Mucosa of gallbladder (tissue), 1 donor: ENCODE measurements at regions not wholly inside any gene's neighbourhood (a gene's known extent, or its start where the extent isn't known, plus 50 kb on each side); places are given as distances from the start of the nearest gene placed in this dataset.

ENCODE experiments used
- DNase-seq: peaks from one replicate; pipeline ENCODE4 v3.0.0-alpha.2; 2020; ENCODE audit warnings: low spot score
- donor health status: DM: no; HTN: no; CAD: no.

DNA sequence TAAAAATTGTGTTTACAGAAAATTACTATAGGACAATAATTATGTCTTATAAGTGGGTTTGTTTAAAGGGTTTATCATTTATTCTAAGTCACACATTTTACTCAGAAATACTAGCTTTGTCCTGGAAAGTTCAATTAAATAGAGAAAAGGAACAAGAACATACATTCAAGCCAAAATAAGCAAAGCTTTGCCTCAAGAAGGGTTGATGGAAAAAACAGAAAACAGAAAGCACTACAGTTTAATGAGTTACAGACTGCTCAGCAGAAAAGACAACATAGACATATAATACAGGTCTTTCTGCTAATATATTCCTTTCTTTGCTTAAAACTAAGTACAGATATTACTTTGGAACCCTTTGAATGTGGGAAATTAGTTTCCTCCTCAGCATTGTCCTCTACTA, 703.0 kb upstream of the LRFN5 start:
- DNase-seq, result no peak

DNA sequence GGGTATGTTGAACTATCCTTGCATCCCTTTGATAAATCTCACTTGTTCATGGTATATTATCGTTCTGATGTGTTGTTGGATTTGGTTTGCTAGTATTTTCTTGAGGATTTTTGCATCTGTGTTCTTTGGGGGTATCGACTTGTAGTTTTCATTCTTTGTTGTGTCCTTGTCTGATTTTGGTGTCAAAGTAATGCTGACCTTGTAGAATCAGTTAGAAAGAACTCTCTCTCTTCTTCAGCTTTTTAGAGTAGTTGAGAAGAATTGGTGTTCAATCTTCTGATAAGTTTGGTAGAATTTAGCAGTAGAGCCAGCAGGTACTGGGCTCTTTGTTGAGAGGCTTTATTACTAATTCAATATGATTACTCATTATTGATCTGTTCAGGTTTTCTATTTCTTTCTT, 707.2 kb upstream of the LRFN5 start:
- no peak for DNase-seq

DNA sequence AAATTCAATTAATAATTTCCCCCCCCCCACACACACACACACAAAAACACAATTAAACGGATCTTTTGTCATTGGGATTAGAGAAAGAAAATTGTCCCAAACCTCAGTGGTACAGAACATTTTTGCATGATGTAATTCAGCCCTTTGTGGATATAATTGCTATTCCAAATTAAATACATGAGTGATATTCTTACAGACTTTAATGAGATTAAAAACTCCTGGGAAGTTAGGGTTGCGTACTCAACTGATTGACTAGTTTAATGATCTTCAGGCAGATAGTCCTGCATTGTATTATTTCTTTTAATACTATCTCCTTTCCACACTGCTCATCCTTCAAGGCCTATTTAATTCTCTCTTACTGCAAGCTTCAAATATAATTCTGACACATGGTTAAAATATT, 711.8 kb upstream of the LRFN5 start:
- DNase-seq, result no peak

DNA sequence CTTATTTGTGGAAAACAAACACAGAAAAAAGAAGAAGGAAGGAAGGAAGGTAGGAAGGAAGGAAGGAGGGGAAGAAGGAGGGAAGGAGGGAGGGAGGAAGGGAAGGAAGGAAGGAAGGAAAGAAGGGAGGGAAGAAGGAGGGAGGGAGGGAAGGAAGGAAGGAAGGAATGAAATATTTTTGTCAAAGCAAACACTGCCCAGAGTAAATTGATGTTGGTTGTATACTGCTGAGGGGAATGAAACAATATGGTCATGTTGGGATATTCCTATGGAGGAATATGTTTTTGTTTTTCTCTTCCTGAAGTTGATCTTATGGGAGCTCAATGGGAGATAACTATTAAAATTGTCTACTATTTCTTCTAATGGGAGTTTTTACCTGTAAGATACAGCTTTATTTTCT, 717.5 kb upstream of the LRFN5 start:
- DNase-seq, result no peak

DNA sequence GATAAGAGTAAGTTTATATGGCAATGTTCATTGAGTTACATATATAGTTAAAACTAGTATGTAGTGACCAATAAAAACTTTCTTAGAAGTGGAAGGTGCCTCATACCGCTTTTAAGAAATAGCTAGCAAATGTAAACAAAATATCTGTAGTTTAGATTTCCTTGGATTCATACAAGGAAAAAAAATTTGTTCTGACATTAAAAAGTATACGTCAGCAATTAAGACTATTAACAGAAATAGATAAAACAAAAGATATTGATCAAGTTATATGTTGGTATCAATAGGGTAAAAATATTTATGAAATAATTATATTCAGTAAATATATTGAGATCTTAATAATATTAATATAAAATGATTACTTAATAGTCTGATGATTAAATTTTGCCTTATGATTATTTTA, 718.8 kb upstream of the LRFN5 start:
- no peak for DNase-seq

DNA sequence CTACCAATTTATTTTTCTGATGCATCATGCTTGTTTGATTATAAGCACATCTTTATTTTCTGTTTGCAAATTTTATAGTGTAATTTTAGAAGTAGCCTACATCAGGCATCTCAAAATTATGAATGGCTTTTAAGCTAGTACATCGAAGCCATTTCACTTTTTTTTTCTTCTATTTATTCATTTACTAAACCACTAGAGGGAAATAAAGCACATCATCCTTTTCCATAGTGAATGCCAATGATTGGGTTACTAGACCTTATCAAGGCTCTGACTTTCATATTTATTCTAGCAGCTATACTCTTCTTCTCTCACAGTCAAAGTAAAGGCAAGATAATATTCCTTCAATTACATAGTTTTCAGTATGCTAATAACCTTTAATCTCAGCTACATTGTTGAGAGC, 736.4 kb upstream of the LRFN5 start:
- DNase-seq, result no peak

DNA sequence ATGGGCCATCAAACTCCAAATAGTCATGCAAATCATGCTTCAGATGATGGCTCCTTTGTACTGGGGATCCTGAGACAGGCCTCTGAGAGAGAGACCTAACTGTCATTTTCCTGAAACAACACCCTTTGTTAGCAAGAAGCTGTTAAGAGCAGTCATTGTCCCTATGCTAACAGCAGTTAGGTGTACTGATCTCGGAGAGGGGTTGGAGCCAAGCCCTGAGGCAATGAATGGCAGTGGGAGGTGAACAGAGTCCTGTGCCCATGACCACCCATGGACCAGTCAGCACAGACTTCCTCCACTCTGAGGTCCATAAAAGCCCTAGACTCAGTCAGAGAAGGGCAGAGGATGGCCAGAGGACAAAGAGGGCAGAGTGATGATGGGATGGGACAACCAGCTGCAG, 747.6 kb upstream of the LRFN5 start:
- no peak for DNase-seq

DNA sequence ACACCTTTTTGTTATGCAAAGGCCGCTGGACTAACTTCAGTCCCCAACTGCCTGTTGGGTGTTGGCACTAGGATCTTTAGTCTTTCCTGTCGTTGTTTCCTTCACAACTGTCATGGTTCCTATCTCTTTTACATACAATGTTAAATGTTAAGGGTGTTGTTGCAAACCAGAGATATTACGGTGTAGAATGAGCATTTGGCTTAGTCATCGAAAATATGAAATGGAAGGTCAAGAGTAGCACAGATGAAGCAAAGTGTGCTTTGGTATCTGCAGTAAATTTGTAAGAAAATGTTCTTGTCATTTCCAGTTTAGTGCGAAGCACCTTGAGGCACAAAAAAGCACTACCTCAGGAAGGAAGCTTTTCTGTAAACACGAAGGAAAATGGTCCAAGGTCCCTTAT, 751.3 kb upstream of the LRFN5 start:
- no peak for DNase-seq

DNA sequence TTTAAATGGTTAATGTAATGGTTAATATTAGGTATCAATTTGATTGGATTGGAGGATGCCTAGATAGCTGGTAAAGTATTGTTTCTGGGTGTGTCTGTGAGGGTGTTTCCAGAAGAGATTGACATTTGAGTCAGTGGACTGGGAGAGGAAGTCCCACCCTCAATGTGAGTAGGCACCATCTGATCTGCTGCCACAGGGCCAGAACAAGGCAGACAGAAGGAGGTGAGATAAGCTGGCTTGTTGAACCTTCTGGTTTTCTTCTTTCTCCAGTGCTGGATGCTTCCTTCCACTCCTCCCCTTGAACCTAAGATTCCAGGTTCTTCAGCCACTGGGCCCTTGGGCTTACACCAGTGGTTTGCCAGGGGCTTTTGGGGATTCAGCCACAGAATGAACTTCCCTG, 756.5 kb upstream of the LRFN5 start:
- no peak for DNase-seq

DNA sequence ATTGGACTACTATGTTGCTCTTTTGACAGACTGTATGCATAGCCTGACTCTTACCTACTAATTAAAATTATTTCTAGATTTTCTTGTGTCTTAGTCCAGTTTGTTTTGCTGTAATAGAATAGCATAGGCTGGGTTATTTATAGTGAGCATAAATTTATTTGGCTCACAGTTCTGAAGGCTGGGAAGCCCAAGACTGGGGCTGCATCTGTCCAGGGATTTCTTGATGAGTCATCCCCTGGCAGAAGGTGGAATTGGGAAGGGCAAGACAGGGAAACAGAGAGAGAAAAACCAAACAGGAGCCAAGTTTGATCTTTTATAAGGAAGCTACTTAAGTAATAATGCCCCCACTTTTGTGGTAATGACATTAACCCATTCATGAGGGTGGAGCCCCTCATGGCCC, 759.2 kb upstream of the LRFN5 start:
- DNase-seq, result no peak

DNA sequence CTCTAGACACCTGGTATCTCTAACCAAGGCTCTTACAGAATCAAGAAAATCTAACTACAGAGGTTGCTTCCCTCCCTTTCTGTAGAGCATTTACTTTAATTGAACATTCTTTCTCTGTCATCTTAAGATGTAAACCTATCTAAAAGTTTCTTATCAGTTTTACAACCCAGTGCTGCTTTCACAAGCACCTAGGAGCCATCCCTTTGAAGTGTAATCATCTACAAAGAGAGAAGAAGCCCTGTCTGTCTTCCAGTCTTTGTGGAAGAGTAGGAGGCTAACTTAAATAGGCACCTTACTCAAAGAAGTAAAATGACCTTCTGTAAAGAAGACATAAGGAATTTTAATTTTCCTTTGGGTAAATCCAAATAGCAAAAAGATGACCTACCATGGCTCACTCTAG, 763.9 kb upstream of the LRFN5 start:
- DNase-seq, result no peak

DNA sequence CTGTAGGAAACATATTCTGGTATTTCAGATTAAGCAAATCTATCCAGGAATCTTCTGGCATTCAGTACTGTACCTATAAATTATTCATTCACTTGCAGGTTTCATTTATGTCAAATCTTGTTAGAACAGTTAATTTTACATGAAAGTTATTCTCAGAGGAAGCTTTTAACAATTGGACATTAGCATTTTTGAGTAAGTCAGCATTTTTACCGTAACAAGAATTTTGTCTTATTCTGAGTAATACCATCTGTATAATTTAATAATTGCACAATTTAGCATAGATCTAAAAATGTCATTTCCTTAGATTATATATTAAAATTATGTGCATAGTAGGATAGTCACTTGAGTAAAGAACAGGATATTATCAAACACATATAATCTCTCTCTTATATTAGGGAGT, 764.8 kb upstream of the LRFN5 start:
- no peak for DNase-seq

DNA sequence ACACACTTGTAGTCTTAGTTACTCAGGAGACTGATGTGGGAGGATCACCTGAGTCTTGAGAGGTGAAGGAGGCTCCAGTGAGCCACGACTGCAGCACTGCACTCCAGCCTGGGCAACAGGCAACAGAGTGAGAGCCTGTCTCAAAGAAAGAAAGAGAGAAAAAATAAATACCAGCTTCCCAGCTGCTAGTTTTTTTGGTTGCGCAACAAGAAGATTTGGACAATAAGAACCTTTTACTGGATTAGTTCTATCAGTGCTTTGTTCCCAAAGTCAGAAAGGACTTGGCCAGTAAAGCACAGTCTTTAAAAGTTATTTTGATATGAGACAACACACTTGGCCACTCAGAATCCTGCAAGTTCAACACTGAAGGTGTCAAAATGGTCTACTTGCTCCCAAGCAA, 768.1 kb upstream of the LRFN5 start:
- DNase-seq, result no peak

DNA sequence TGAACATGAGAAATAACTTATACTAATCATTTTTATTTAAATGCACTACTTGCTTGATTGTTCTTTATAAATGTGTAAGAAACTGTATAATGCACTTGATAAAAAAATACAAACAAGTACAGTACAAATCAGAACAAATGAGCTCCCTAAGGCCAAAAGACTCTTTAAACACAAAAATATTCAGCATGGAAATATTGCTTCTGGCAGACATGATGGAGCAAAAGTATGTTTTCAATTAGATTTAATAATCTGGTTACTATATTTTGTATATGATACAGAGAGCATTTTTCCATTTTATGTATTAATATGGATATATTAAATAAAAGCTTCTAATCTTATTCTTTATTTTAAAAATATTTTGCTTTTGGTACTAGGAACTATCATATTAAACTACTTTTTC, 800.2 kb upstream of the LRFN5 start:
- DNase-seq, result no peak

DNA sequence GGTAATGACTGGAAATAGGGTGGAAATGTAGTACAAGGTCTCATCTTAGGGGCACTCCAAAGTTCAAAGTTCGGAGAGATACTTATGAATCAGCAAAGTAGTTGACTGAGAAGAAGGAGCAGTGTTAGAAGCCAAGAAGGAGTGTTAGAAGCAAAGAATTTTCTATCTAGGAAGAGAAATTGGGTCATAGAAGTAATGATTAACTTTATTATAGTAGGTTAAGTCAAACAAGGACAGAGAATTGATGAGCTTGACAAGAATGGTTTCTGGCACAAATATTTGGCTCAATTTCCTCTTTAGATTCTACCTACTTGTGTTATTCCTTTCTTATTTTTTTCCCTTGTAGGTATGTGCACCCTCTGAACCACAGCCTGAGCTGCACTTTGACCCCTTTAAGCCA, 810.5 kb upstream of the LRFN5 start:
- DNase-seq, result no peak

DNA sequence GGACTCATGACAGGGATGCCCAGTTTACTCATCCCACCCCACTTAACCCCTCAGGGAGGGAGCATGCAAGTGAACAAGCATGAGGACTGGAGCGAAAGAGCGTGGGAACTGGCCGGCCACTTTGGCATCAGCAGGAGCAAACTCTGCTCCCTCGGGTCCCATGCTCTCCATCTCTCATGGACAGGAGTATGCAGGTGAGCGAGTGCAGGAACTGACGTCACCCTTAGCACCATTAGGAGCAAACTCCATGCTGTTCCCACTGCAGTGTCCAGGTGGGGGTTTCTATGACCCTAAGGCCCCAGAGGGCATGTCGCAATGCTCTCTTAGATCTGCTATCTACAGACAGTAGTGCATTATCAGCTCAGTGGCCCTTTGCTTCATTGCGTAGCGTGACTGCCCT, 821.8 kb upstream of the LRFN5 start:
- no peak for DNase-seq

DNA sequence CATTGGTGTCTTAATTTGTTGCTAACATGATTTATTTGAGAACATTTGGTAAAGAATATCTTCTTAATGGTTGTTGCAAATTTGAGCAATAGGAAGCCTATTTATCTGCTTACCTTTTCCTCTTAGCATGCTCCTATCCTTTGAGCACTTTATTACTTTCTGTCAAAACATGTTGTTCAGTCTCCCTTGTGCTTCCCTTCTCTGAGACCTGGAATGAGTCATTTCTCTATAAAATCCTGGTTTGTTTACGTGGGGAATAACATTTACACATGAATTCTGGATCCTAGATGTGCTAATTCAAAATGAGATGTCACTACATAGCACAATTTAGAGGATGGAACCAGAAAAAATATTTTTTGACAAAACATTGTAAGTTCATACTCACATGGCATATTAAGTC, 844.0 kb upstream of the LRFN5 start:
- no peak for DNase-seq

DNA sequence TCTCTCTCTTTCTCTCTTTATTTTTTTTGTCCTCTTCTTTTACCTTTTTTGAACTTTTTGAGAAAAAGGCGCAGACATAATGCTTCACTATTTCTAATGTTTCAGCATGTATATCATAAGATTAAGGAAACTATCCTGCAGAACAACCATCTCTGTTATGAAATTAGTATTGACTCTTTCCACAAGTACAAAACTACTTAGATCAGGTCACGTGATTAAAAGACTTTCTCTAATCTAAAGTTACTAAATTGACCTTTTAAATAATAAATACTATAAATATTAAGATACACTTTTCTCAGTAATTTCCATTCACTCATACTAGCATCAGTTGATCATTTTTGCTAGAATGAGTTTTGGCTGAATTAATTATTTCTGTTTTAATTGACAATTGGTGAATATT, 844.5 kb upstream of the LRFN5 start:
- no peak for DNase-seq

DNA sequence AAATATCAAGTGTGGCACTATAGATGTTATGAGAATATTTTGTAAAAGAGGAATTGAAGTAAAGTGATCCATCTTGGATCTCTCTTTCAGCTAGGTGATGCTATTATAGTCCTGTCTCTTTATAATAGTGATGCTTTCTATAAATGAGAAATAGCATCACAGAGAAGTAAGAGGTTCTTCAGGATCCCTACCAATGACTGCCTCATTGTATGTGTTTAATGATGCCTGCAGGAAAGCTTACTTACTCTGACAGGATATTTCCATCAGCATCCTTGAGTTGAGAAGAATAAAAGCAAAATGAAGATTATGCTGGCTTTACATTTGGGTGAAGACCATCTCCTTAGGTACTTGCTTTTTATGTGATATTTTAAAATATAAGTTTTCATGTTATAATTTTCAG, 846.0 kb upstream of the LRFN5 start:
- no peak for DNase-seq

DNA sequence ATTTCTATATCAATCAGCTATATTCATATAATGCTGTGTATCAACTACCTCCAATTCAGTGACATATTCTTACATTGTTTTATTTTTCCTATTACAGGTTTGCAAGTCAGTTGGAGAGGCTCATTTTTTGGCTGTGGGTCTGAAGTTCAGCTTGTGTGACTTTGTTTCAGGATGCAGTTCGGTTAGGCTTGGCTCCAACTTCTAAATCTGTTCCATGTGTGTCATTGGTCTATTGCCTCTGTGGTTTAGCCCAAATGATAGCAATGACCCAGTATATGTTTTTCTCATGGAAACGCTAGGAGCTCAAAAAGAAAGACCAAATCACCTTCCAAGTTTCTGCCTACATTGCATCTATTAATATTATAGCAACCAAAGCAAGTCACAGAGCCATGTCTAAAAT, 848.6 kb upstream of the LRFN5 start:
- no peak for DNase-seq

DNA sequence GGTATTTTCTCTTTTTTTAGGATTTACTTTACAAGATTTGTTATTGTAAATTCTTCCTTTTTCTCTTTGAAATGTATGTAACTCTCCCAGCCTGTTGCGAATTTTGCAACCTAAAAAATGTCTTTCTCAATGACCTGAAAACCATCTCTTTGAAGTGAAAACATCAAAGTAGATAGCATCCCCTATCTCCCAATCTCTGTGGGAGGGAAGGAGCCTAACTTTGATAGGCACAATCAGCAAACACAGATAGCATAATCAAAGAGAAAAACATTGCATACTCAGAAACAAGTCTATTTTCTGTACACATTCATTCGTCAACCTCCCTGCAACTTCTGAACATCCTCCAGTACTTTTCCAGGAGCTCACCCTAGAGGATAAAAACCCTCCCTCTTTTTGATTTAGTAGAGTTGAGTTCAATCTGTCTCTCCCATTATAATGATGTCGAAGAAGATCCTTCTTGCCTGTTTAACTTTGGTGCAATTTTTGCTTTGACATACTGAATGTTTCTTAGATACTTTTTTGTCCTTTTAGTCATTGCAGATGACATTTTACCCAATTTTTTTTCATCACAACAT, 849.2 kb upstream of the LRFN5 start:
- no peak for DNase-seq

DNA sequence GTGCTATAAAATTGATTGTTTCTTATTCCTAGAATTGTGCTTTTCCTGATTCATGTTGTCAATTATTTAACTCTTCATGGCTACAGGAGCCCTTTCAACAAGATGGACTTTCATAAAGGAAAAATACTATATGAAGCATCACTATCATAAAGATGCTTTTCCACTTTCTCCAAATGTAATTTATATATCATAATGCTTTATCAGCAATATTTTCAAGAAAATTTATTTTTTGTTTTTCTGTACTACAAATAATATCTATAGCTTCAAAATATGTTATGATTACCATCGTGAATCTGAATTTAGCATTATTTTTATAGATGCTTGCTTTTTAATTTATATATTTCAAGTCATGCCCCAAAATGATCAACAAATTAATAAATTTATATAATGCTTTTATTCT, 873.5 kb upstream of the LRFN5 start:
- DNase-seq, result no peak

DNA sequence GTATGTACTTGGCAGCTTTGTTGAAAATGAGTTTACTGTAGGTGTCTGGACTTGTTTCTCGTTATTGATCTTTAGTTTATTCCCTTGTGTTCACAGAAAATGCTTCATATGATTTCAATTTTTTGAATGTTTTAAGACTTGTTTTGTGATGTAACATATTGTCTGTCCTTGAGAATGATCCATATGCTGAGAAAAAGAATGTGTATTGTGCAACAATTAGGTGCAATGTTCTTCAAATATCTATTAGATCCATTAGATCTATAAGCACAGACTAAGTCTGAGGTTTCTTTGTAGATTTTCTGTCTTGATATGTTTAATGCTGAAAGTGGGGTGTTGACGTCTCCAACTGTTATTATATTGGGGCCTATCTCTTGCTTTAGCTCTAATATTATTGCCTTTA, 879.6 kb upstream of the LRFN5 start:
- no peak for DNase-seq

DNA sequence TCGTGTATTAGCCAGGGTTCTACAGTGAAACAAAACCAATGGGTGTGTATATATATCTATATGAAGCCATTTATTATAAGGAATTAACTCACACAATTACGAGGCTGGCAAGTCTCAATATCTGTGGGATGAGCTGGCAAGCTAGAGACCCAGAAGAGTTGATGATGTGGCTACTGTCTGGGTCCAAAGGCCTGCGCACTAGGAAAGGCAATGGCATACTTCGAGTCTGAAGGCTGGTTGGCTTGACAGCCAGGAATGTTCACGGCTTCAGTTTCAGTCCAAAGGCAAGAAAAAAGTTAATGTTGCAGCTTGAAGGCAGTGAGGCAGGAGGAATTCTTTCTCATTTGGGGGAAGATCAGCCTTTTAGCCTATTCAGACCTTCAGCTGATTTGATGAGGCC, 893.3 kb upstream of the LRFN5 start:
- no peak for DNase-seq

DNA sequence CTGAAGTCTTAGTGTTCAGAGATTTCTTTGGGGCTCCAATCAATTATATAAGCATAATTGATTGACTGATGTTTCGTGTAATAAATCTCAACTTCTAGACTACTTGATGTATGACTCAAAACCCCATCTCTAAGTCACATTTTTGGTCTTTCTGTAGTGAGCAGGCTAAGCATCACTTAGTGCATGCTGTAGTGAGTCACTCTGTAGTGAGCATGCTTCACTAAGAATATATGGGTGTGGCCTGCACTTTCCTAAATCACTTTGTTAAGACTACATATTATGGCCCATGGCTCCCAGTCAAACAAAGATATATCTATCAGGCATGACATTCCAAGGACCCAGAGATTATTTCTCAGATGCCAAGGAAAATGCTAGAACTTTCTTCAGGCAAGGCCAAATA, 909.4 kb upstream of the LRFN5 start:
- no peak for DNase-seq
